GM21619 (cell line): ENCODE measurements at regions not wholly inside any gene's neighbourhood (a gene's known extent, or its start where the extent isn't known, plus 50 kb on each side); places are given as distances from the start of the nearest gene placed in this dataset.

Experiments used
- ATAC-seq: cut with Tn5 transposase; IDR thresholded peaks from one replicate; pipeline ENCODE4 v1.9.1; 2021; ENCODE audit not compliant: unreplicated experiment

GRCh38 chr2:139836769-139837168, 1056.6 kb upstream of the NXPH2 start:
- ATAC-seq = no peak

GRCh38 chr2:139835101-139835500, 1054.9 kb upstream of the NXPH2 start:
- no peak for ATAC-seq

GRCh38 chr2:139828011-139828410, 1047.8 kb upstream of the NXPH2 start:
- no peak for ATAC-seq

GRCh38 chr2:139825726-139826125, 1045.5 kb upstream of the NXPH2 start:
- ATAC-seq = no peak

GRCh38 chr2:139819273-139819796, 1039.1 kb upstream of the NXPH2 start:
- ATAC-seq = no peak

- ATAC-seq = no peak
Measured at GRCh38 chr2:139814458-139814857, 1034.3 kb upstream of the NXPH2 start.

GRCh38 chr2:139813340-139813739, 1033.2 kb upstream of the NXPH2 start:
- no peak for ATAC-seq

- ATAC-seq = no peak
Measured at GRCh38 chr2:139805441-139805840, 1025.3 kb upstream of the NXPH2 start.

GRCh38 chr2:139798391-139798790, 1018.2 kb upstream of the NXPH2 start:
- ATAC-seq = no peak

GRCh38 chr2:139790807-139791752, 1010.9 kb upstream of the NXPH2 start:
- ATAC-seq = no peak

- ATAC-seq = no peak
Measured at GRCh38 chr2:139790136-139790535, 1009.9 kb upstream of the NXPH2 start.

- no peak for ATAC-seq
Measured at GRCh38 chr2:139778732-139779131, 998.5 kb upstream of the NXPH2 start.

GRCh38 chr2:139773720-139774277, 993.6 kb upstream of the NXPH2 start:
- no peak for ATAC-seq

- no peak for ATAC-seq
Measured at GRCh38 chr2:139769633-139770032, 989.4 kb upstream of the NXPH2 start.

GRCh38 chr2:139763705-139764104, 983.5 kb upstream of the NXPH2 start:
- no peak for ATAC-seq

GRCh38 chr2:139759000-139759505, 978.9 kb upstream of the NXPH2 start:
- no peak for ATAC-seq

- ATAC-seq = no peak
Measured at GRCh38 chr2:139746901-139747300, 966.7 kb upstream of the NXPH2 start.

- ATAC-seq = no peak
Measured at GRCh38 chr2:139744273-139744672, 964.1 kb upstream of the NXPH2 start.

- ATAC-seq = no peak
Measured at GRCh38 chr2:139742216-139743172, 962.3 kb upstream of the NXPH2 start.

GRCh38 chr2:139737659-139738058, 957.5 kb upstream of the NXPH2 start:
- ATAC-seq = no peak

GRCh38 chr2:139730197-139730596, 950.0 kb upstream of the NXPH2 start:
- ATAC-seq = no peak
